Upper lobe of right lung (tissue), 1 donor: ENCODE measurements at regions not wholly inside any gene's neighbourhood (a gene's known extent, or its start where the extent isn't known, plus 50 kb on each side); places are given as distances from the start of the nearest gene placed in this dataset.
A peak's percentile ranks its signal among the peaks of the same experiment; 100 is the strongest.
"Not testable (repeated sequence)": the region's sequence is repeated elsewhere in the genome, so short reads cannot be mapped to it uniquely, and the experiment has no call there.

Experiments used
- ATAC-seq: fragments of 200-7000 bp; cut with Tn5 transposase; one replicate; pipeline ENCODE4 v1.9.1; 2020; ENCODE audit warnings: mild to moderate bottlenecking, moderate library complexity
- DNase-seq: peaks from one replicate; pipeline ENCODE4 v3.0.0-alpha.2; 2020
- H3K27ac ChIP-seq: fragments of 200-600 bp; one replicate; pipeline ENCODE4 v1.8.0; 2022
- H3K27me3 ChIP-seq: fragments of 200-600 bp; one replicate; pipeline ENCODE4 v1.8.0; 2022; ENCODE audit warnings: mild to moderate bottlenecking
- H3K36me3 ChIP-seq: fragments of 200-600 bp; one replicate; pipeline ENCODE4 v1.8.0; 2022
- H3K4me1 ChIP-seq: fragments of 200-600 bp; one replicate; pipeline ENCODE4 v1.8.0; 2022
- H3K4me3 ChIP-seq: fragments of 200-600 bp; one replicate; pipeline ENCODE4 v1.8.0; 2022; ENCODE audit warnings: mild to moderate bottlenecking
- H3K9me3 ChIP-seq: fragments of 200-600 bp; one replicate; pipeline ENCODE4 v1.8.0; 2022
- CTCF ChIP-seq: fragments of 200-600 bp; IDR thresholded peaks from one replicate; pipeline ENCODE4 v1.8.0; 2022; ENCODE audit warnings: antibody characterized with exemption
- intact Hi-C: fragments of 100-400 bp; cut with DNase I; formaldehyde crosslinking; loops from one replicate; pipeline ENCODE4 v1.11.0; 2022
- donor health status: DM: no; HTN: yes; CAD: no; lungs with severe emphysema.

- Histone ChIP-seq H3K4me1 (no peaks in the 10 kb centered on the region), H3K27me3 (no peaks in the 10 kb centered on the region), H3K36me3 (no peaks in the 10 kb centered on the region), H3K9me3 (no peaks in the 10 kb centered on the region), H3K4me3 (no peak overlapping the region), H3K27ac (no peak overlapping the region)
- ATAC-seq (no peak), DNase-seq (no peak)
- TF ChIP-seq CTCF = no peak
- intact Hi-C loops = no loop called here
Observed at GRCh38 chr6:144920391-144920961, 635.3 kb downstream of the UTRN start.

GRCh38 chr6:144921206-144921975 is 636.3 kb downstream of the UTRN start:
- Histone ChIP-seq H3K4me3 (no peak overlapping the region), H3K4me1 (no peaks in the 10 kb centered on the region), H3K9me3 (no peaks in the 10 kb centered on the region), H3K27ac (no peak overlapping the region), H3K36me3 (no peaks in the 10 kb centered on the region), H3K27me3 (no peaks in the 10 kb centered on the region)
- ATAC-seq (no peak), DNase-seq (no peak)
- TF ChIP-seq CTCF = no peak
- intact Hi-C loops = no loop called here

GRCh38 chr6:144922120-144922722 is 637.1 kb downstream of the UTRN start:
- H3K27ac ChIP-seq = no peak overlapping the region
- no peaks in the 10 kb centered on the region for H3K9me3 ChIP-seq
- no peaks in the 10 kb centered on the region for H3K4me1 ChIP-seq
- ATAC-seq = peak; percentile 69
- no peak for DNase-seq
- intact Hi-C loops = no loop called here
- no peak for TF ChIP-seq CTCF
- no peaks in the 10 kb centered on the region for H3K27me3 ChIP-seq
- H3K4me3 ChIP-seq = no peak overlapping the region
- H3K36me3 ChIP-seq = no peaks in the 10 kb centered on the region

- ATAC-seq, H3K9me3 ChIP-seq, intact Hi-C loops: not testable (repeated sequence)
Observed at GRCh38 chr6:144922771-144923490, 637.8 kb downstream of the UTRN start.

GRCh38 chr6:144923491-144923787 is 638.3 kb downstream of the UTRN start:
- H3K27ac ChIP-seq, H3K36me3 ChIP-seq, DNase-seq, H3K27me3 ChIP-seq, H3K9me3 ChIP-seq, H3K4me3 ChIP-seq, ATAC-seq, intact Hi-C loops, H3K4me1 ChIP-seq: not testable (repeated sequence)

More at GRCh38 chr6:144922771-144923490, 637.8 kb downstream of the UTRN start:
- not testable (repeated sequence) for DNase-seq, H3K27ac ChIP-seq, H3K4me3 ChIP-seq, H3K27me3 ChIP-seq, H3K36me3 ChIP-seq, H3K4me1 ChIP-seq

GRCh38 chr6:144928847-144929246 is 643.7 kb downstream of the UTRN start:
- no peak for DNase-seq

More at GRCh38 chr6:144928847-144929246, 643.7 kb downstream of the UTRN start:
- Histone ChIP-seq H3K36me3 (no peaks in the 10 kb centered on the region), H3K27ac (no peak overlapping the region), H3K9me3 (no peaks in the 10 kb centered on the region), H3K4me3 (no peak overlapping the region), H3K4me1 (no peaks in the 10 kb centered on the region), H3K27me3 (no peaks in the 10 kb centered on the region)
- no peak for TF ChIP-seq CTCF
- ATAC-seq = no peak
- intact Hi-C loops = no loop called here
